Motor neuron (in vitro differentiated cells): ENCODE measurements at regions not wholly inside any gene's neighbourhood (a gene's known extent, or its start where the extent isn't known, plus 50 kb on each side); places are given as distances from the start of the nearest gene placed in this dataset.

Experiments
- ATAC-seq, 8 experiments: fragments of 200-7000 bp; cut with Tn5 transposase; replicated peaks in 6 of 8; 2 replicates each; pipeline ENCODE4 v1.8.0; 2021; ENCODE audit warnings: mild to moderate bottlenecking in 8 of 8, moderate library complexity in 8 of 8
- H3K27ac ChIP-seq, 2 donors: fragments of 250-450 bp; sonication (Bioruptor Pico); 2 replicates each; pipeline ENCODE4 v1.9.0; 2021; ENCODE audit warnings: antibody characterized with exemption in 2 of 2, mild to moderate bottlenecking in 2 of 2, moderate library complexity in 1 of 2
- H3K4me1 ChIP-seq, 2 donors: fragments of 250-450 bp; sonication (Bioruptor Pico); replicated peaks in 1 of 2; 2 replicates each; pipeline ENCODE4 v1.6.1; 2021; ENCODE audit warnings: antibody characterized with exemption in 2 of 2, mild to moderate bottlenecking in 2 of 2, moderate library complexity in 1 of 2
- H3K4me3 ChIP-seq, 5 donors: fragments of 250-450 bp; sonication (Bioruptor Pico); 2 replicates each; pipeline ENCODE4 v1.9.0; 2021; ENCODE audit warnings: antibody characterized with exemption in 5 of 5, mild to moderate bottlenecking in 5 of 5, moderate library complexity in 4 of 5
- WGBS, 10 experiments: fragments of 450-650 bp; shearing (Covaris generic); methylation state at CpG; one replicate each; pipeline ENCODE4 v1.0.0; 2022; 5-methylcytosine and 5-hydroxymethylcytosine counted together
- in situ Hi-C, 9 experiments: fragments of 400-800 bp; cut with MboI; loops; one replicate each; pipeline ENCODE4 v1.15.0; 2021; ENCODE audit warnings: low sequenced_read_pairs in 9 of 9, low pct_unique_long_range_greater_than_20kb in 2 of 9; ENCODE audit not compliant: unreplicated experiment in 9 of 9

- Histone ChIP-seq H3K27ac (no peak overlapping the region), H3K4me3 (no peak overlapping the region), H3K4me1 (peaks cover 2 to 16% of the 10 kb centered on the region in 2 donors)
- in situ Hi-C loops = no loop called here
- ATAC-seq = peak in 1 of 8 experiments; percentile 41
- WGBS, 10 experiments = 83 to 100% (median 100%) methylated on average over 1 of the region's 1 CpG; no CpG with 5 or more reads in 1 of the 10 experiments
Observed at GRCh38 chr3:117822416-117822815, 1112.8 kb downstream of the TUSC7 start.

GRCh38 chr3:117836296-117836695 lies 1126.7 kb downstream of the TUSC7 start:
- WGBS, 10 experiments = 11 to 100% (median 77%) methylated on average over 1 of the region's 1 CpG; no CpG with 5 or more reads in 5 of the 10 experiments
- in situ Hi-C loops = no loop called here
- no peak for ATAC-seq

GRCh38 chr3:117837391-117837790 lies 1127.8 kb downstream of the TUSC7 start:
- no peak for ATAC-seq
- in situ Hi-C loops = no loop called here
- no peak overlapping the region for H3K4me3 ChIP-seq
- 0 to 100% (median 63%) methylated on average over 1 of the region's 1 CpG; no CpG with 5 or more reads in 1 of the 10 experiments for WGBS, 10 experiments
- H3K27ac ChIP-seq = no peak overlapping the region
- peaks cover 6% of the 10 kb centered on the region in 2 donors for H3K4me1 ChIP-seq

More at GRCh38 chr3:117836296-117836695, 1126.7 kb downstream of the TUSC7 start:
- H3K4me3 ChIP-seq = no peak overlapping the region
- H3K4me1 ChIP-seq = peaks cover 6% of the 10 kb centered on the region in 2 donors
- no peak overlapping the region for H3K27ac ChIP-seq

GRCh38 chr3:117842086-117842485 lies 1132.5 kb downstream of the TUSC7 start:
- no peak for ATAC-seq
- 20 to 86% (median 80%) methylated on average over 1 of the region's 1 CpG; no CpG with 5 or more reads in 3 of the 10 experiments for WGBS, 10 experiments
- Histone ChIP-seq H3K4me1 (no peaks in the 10 kb centered on the region), H3K4me3 (no peak overlapping the region), H3K27ac (no peak overlapping the region)
- in situ Hi-C loops = no loop called here

- no peak overlapping the region for H3K4me3 ChIP-seq
- ATAC-seq = no peak
- in situ Hi-C loops = no loop called here
- no peaks in the 10 kb centered on the region for H3K4me1 ChIP-seq
- H3K27ac ChIP-seq = no peak overlapping the region
Observed at GRCh38 chr3:117843356-117843755, 1133.8 kb downstream of the TUSC7 start.

GRCh38 chr3:117844676-117845075 lies 1135.1 kb downstream of the TUSC7 start:
- 0 to 96% (median 80%) methylated on average over 1 to 2 of the region's 2 CpGs; no CpG with 5 or more reads in 3 of the 10 experiments for WGBS, 10 experiments
- Histone ChIP-seq H3K4me3 (no peak overlapping the region), H3K4me1 (no peaks in the 10 kb centered on the region), H3K27ac (no peak overlapping the region)
- peak in 2 of 8 experiments; percentile 63 to 76 for ATAC-seq
- in situ Hi-C loops = no loop called here

- no peaks in the 10 kb centered on the region for H3K4me1 ChIP-seq
- no peak overlapping the region for H3K27ac ChIP-seq
- 14 to 100% (median 77%) methylated on average over 1 of the region's 1 CpG; no CpG with 5 or more reads in 3 of the 10 experiments for WGBS, 10 experiments
- in situ Hi-C loops = no loop called here
- no peak overlapping the region for H3K4me3 ChIP-seq
- ATAC-seq = peak in 1 of 8 experiments; percentile 43
Observed at GRCh38 chr3:117846238-117846637, 1136.7 kb downstream of the TUSC7 start.

GRCh38 chr3:117848606-117849005 lies 1139.0 kb downstream of the TUSC7 start:
- no peaks in the 10 kb centered on the region for H3K4me1 ChIP-seq
- in situ Hi-C loops = no loop called here
- ATAC-seq = peak in 3 of 8 experiments; percentile 54 to 65 (median 59)
- H3K4me3 ChIP-seq = no peak overlapping the region
- H3K27ac ChIP-seq = no peak overlapping the region

- H3K4me3 ChIP-seq = no peak overlapping the region
- H3K27ac ChIP-seq = no peak overlapping the region
- in situ Hi-C loops = no loop called here
- 36 to 79% (median 64%) methylated on average over 4 to 5 of the region's 5 CpGs; no CpG with 5 or more reads in 4 of the 10 experiments for WGBS, 10 experiments
- ATAC-seq = peak; percentile 70 to 99 (median 96)
- H3K4me1 ChIP-seq = peaks cover 8 to 13% of the 10 kb centered on the region in 2 donors
Observed at GRCh38 chr3:117853923-117854668, 1144.5 kb downstream of the TUSC7 start.

GRCh38 chr3:117856354-117856753 lies 1146.8 kb downstream of the TUSC7 start:
- in situ Hi-C loops = no loop called here
- H3K4me3 ChIP-seq = no peak overlapping the region
- 40 to 100% (median 86%) methylated on average over 1 of the region's 1 CpG; no CpG with 5 or more reads in 3 of the 10 experiments for WGBS, 10 experiments
- ATAC-seq = no peak
- H3K27ac ChIP-seq = no peak overlapping the region
- H3K4me1 ChIP-seq = peaks cover 8 to 13% of the 10 kb centered on the region in 2 donors

GRCh38 chr3:117863146-117863545 lies 1153.6 kb downstream of the TUSC7 start:
- ATAC-seq = no peak
- H3K27ac ChIP-seq = no peak overlapping the region
- 0 to 100% (median 90%) methylated on average over 1 to 2 of the region's 2 CpGs; no CpG with 5 or more reads in 4 of the 10 experiments for WGBS, 10 experiments

GRCh38 chr3:117865338-117865737 lies 1155.8 kb downstream of the TUSC7 start:
- Histone ChIP-seq H3K27ac (no peak overlapping the region), H3K4me1 (no peaks in the 10 kb centered on the region), H3K4me3 (no peak overlapping the region)
- WGBS, 10 experiments = 55 to 96% (median 91%) methylated on average over 1 to 4 of the region's 4 CpGs; no CpG with 5 or more reads in 2 of the 10 experiments
- in situ Hi-C loops = no loop called here
- ATAC-seq = no peak

More at GRCh38 chr3:117863146-117863545, 1153.6 kb downstream of the TUSC7 start:
- in situ Hi-C loops = no loop called here
- Histone ChIP-seq H3K4me1 (no peaks in the 10 kb centered on the region), H3K4me3 (no peak overlapping the region)

GRCh38 chr3:117868766-117869165 lies 1159.2 kb downstream of the TUSC7 start:
- ATAC-seq = no peak
- H3K4me1 ChIP-seq = peaks cover 3 to 5% of the 10 kb centered on the region in 2 donors
- H3K27ac ChIP-seq = no peak overlapping the region
- WGBS, 10 experiments = 8 to 100% (median 85%) methylated on average over 2 of the region's 2 CpGs
- in situ Hi-C loops = no loop called here
- H3K4me3 ChIP-seq = no peak overlapping the region

GRCh38 chr3:117871934-117872333 lies 1162.4 kb downstream of the TUSC7 start:
- peaks cover 3 to 10% of the 10 kb centered on the region in 2 donors for H3K4me1 ChIP-seq
- in situ Hi-C loops = no loop called here
- H3K27ac ChIP-seq = no peak overlapping the region
- no peak overlapping the region for H3K4me3 ChIP-seq
- ATAC-seq = no peak
- WGBS, 10 experiments = 29 to 100% (median 94%) methylated on average over 1 to 2 of the region's 2 CpGs; no CpG with 5 or more reads in 2 of the 10 experiments
